NOMO-1 (cell line): ENCODE measurements at regions not wholly inside any gene's neighbourhood (a gene's known extent, or its start where the extent isn't known, plus 50 kb on each side); places are given as distances from the start of the nearest gene placed in this dataset.

Experiments
- DNase-seq, 2 experiments: peaks; one replicate each; lab custom pipeline; 2025; ENCODE audit not compliant: unreplicated experiment in 2 of 2; lab: John Stamatoyannopoulos, UW

DNA sequence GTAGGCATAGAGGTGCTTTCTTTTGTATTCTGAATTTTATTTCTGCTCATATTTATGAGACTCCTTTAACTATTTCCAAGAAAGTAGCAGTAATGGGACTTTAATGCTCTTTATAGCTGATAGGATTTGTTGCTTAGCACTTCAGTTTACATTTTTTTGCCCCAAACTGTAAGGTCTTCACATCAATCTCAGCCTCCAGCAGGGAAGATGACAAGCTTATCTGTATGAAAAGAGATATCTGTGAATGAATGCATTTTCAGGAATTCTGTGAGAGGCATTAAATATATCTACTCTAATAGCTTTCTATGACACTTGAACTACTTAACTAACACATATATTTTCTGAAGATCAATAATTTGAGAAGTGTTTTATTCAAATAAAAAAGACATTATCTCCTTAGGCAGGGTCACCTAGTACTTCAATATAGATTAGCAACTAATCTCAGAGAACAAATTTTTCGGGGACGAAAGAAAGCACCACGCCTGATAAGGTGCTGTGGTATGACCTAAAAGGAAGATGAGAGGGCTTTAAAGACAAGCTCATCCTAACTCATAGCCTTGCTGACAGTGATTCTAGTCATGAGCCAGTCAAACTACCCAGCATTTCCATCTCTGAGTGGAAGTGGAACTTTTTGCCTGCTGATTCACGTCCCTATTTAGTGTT lies 766.1 kb upstream of the CNTNAP5 start:
- DNase-seq, result no peak

DNA sequence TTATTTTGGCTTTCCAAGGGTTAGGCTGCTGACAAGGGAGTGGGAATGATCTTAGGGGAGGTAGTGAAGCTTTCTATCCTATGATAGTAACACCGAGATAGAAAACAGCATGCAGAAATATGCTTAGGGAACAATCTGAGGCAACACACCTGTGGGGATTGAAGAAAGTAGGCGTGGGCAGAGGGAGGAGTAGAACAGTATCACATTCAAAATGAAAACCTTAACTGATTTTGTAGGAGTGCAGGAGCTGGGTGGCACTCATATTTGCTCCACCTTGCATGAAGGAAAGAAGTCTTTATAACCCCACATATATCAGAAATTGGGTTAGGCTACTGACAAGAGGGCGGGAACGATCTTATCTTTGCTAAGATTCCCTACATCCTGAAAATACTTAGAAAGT lies 762.2 kb upstream of the CNTNAP5 start:
- DNase-seq, result no peak

DNA sequence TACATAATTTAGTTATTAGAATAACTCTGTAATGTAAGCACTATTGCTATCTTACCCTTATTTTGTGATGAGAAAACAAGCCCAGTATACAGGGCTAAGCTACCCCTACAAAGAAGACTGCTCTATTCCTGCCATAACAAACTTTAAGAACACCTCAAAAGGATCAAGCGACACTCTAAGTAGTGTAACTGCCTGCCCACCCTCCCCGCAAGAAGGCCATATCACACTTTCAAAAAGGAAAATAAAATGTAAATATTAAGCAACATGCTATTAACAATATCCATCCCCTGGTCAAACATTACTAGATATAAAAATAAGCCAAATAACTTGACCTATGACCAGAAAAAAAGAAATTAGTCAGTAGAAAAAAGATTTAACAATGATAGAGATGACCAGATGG lies 741.7 kb upstream of the CNTNAP5 start:
- no peak for DNase-seq

DNA sequence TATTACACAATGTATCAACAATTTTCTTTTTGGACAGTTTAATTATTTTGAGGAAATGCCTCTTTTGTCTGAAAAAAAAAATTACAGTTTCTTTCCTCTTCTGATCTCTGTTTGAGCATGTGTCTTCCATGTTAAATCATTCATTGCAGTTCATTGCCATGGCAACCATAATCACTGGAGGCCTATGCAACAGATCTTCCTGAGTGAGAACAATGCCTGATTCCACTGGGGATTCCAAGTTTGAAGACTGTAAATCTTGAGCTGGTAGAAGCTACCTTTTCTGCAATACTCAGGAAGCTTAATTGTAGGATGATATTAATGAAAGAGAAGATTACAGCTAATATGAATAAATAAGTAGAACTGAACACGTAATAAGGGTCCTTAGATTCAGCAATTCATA lies 721.4 kb upstream of the CNTNAP5 start:
- no peak for DNase-seq
